Mammary epithelial cell (primary cell): ENCODE measurements at regions not wholly inside any gene's neighbourhood (a gene's known extent, or its start where the extent isn't known, plus 50 kb on each side); places are given as distances from the start of the nearest gene placed in this dataset.

Source experiments
- EZH2 ChIP-seq: IDR thresholded peaks from 2 replicates; pipeline ENCODE4 v1.6.1; 2012; ENCODE audit warnings: low read length, inconsistent platforms, borderline replicate concordance
- TF ChIP-seq, protein P1 (sequence below), 2 donors: IDR thresholded peaks in 1 of 2; conservative IDR thresholded peaks in 1 of 2; 2 replicates each; pipeline ENCODE4 v1.5.1; 2011 to 2012; ENCODE audit warnings: inconsistent platforms in 2 of 2, low read length in 2 of 2, mild to moderate bottlenecking in 2 of 2, control low read depth in 1 of 2, low read depth in 1 of 2; ENCODE audit not compliant: insufficient read depth in 1 of 2; ENCODE audit errors: extremely low read depth in 1 of 2

GRCh38 chr2:221336967-221337366 lies 235.1 kb downstream of the EPHA4 start:
- TF ChIP-seq, protein P1, sequence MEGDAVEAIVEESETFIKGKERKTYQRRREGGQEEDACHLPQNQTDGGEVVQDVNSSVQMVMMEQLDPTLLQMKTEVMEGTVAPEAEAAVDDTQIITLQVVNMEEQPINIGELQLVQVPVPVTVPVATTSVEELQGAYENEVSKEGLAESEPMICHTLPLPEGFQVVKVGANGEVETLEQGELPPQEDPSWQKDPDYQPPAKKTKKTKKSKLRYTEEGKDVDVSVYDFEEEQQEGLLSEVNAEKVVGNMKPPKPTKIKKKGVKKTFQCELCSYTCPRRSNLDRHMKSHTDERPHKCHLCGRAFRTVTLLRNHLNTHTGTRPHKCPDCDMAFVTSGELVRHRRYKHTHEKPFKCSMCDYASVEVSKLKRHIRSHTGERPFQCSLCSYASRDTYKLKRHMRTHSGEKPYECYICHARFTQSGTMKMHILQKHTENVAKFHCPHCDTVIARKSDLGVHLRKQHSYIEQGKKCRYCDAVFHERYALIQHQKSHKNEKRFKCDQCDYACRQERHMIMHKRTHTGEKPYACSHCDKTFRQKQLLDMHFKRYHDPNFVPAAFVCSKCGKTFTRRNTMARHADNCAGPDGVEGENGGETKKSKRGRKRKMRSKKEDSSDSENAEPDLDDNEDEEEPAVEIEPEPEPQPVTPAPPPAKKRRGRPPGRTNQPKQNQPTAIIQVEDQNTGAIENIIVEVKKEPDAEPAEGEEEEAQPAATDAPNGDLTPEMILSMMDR (conservative IDR thresholded peaks at IDR 0.05 in 1 of 2, IDR thresholded peaks at IDR 0.05 in 1 of 2; ENCODE audit: extremely low read depth in 1 of 2, insufficient read depth in 1 of 2, low read depth in 1 of 2, low read length in 2 of 2), result no peak
- TF ChIP-seq EZH2, result no peak
